ENCODE measurements at regions not wholly inside any gene's neighbourhood (a gene's known extent, or its start where the extent isn't known, plus 50 kb on each side); places are given as distances from the start of the nearest gene placed in this dataset.

DNA sequence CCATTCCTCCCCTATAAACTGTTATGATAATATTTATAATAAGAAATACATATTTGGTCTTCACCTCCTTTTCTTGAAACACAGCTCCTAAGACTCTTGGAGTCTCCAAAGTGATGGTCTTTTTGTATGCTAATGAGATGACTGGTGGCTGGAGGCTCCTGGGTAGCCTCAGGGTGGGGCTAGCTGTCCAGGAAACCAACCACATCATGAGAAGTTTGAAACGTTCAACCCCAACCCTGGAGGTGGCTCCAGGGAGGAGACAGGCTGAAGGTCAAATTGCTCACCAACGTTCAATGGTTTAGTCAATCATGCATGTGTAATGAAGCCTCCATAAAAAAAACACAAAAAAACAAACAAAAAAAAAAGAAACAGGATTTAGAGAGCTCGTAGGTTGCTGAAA lies 298.7 kb upstream of the MGAT5 start:
- no peak for DNase-seq (ENCODE audit: extremely low read depth, low read depth)
- TF ChIP-seq, protein P1, sequence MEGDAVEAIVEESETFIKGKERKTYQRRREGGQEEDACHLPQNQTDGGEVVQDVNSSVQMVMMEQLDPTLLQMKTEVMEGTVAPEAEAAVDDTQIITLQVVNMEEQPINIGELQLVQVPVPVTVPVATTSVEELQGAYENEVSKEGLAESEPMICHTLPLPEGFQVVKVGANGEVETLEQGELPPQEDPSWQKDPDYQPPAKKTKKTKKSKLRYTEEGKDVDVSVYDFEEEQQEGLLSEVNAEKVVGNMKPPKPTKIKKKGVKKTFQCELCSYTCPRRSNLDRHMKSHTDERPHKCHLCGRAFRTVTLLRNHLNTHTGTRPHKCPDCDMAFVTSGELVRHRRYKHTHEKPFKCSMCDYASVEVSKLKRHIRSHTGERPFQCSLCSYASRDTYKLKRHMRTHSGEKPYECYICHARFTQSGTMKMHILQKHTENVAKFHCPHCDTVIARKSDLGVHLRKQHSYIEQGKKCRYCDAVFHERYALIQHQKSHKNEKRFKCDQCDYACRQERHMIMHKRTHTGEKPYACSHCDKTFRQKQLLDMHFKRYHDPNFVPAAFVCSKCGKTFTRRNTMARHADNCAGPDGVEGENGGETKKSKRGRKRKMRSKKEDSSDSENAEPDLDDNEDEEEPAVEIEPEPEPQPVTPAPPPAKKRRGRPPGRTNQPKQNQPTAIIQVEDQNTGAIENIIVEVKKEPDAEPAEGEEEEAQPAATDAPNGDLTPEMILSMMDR (IDR thresholded peaks at IDR 0.05; ENCODE audit: low read depth, low read length), result no peak

DNA sequence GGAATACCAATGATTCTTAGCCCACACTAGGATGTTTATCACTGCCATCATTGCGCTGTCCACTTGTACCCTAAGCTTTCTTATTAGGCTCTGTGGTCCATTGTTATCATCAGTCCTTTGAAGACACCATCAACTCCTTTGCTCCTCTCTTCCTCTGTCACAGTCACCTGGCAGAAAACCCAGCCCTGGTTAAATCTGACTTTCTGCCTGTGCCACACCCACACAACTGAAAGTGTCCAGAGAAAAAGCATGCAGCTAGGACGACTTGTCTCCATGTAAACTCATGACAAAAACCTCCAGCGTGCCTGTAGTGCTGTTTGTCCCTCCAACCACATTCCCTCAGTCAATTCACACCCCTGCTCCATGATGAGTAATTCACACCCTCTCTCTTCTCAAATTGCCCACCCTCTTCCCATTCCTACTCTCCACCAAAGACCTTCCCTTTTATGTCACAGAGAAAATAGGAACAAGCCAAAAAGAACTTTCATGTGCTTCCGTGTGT lies 297.4 kb upstream of the MGAT5 start:
- DNase-seq (ENCODE audit: extremely low read depth, low read depth), result no peak
- TF ChIP-seq, protein P1 (IDR thresholded peaks at IDR 0.05; ENCODE audit: low read depth, low read length), result no peak

DNA sequence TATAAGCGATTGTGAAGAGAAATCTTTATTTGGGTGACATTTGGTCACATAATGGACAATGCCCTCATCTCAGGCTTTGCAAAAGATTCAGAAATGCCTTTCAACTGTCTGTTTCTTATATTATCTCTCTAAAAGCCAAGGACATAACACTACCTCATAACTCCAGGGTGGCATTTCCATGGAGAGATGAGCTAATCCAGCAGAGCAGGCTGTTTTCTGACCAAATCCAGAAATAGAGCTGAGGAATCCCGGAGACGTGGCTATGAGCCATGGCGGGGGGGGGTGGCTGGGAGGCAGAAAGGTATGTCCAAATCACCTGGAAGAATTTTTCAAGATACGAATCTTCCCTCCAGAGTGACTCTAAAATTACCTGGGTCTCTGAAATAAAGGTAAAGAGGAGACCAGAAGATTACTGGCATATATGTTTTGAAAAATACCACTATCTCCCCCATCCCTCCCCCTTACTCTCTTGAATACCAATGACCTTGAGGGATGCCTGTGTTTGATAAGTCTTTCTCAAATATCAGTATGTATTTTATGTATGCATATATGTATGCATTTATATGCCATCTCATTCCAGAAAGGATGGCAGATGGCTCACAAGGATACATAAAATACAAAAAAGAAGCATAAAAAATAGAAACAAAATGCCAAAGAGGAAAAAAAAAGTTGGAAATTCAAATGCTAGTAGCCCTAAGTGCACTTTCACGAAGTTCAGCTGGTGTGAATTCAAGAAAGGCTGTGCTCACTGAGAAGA lies 296.0 kb upstream of the MGAT5 start:
- DNase-seq (ENCODE audit: extremely low read depth, low read depth), result no peak
- TF ChIP-seq, protein P1 (IDR thresholded peaks at IDR 0.05; ENCODE audit: low read depth, low read length), result no peak

DNA sequence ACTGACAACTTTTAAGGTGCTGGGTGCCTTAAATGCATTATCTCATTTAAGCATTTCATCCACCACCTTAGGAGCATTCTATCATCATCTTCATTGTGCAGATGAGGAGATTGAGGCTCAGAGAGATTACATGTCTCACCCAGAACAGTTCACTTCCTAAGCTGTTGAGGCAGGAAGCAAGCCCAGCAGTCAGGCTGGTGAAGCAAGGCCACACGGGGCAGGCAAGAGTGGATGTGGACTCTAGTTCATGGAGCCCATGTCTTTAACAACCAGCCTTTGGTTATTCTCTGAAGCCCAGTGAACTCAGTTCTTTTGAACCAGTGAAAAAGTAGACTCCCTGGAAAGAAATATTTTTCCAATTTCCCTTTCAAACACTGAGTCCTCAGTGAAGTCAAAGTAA lies 294.8 kb upstream of the MGAT5 start:
- DNase-seq (ENCODE audit: extremely low read depth, low read depth), result no peak
- TF ChIP-seq, protein P1 (IDR thresholded peaks at IDR 0.05; ENCODE audit: low read depth, low read length), result no peak

DNA sequence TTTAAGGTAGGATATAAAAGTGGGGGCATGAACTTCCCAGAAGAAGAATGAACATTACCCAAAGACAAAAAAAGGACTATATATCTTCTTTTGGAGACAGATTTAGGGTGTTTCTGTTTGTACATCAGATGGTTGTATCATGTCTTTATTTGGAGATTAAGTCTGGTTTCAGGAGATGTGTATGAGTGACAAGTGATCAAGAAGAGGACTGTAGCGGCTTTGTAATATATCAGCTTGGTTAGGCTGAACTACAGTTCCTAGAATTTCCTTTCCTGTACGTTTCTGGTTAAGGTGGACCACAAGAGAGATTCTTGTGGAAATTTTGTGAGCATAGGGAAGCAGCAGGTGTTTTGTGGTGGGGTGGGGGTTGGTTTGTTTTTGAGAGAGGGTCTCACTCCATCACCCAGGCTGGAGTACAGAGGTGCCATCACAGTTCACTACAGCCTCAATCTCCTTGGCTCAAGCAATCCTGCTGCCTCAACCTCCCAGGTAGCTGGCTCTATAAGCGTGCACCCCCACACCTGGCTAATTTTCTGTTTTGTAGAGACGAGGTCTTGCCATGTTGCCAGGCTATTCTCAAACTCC lies 287.1 kb upstream of the MGAT5 start:
- no peak for DNase-seq (ENCODE audit: extremely low read depth, low read depth)
- TF ChIP-seq, protein P1 (IDR thresholded peaks at IDR 0.05; ENCODE audit: low read depth, low read length), result no peak

DNA sequence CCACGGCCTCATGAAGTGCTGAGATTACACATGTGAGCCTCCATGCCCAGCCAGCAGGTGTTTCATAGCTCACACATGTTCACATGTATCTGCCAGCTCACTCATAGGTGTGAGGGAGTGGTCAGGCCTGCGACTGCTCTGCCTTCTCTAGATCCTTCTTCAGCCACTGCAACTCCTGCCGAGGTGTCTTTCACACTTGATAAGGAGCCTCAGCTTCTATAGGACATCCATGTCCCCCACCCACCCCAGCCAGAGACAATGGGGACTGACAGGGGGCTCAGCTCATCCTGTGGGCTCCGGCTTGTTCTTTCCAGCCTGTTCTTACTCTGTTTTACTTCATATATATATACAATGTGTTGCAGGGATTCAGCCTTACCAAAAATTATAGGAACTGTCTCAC lies 286.5 kb upstream of the MGAT5 start:
- DNase-seq (ENCODE audit: extremely low read depth, low read depth), result no peak
- TF ChIP-seq, protein P1 (IDR thresholded peaks at IDR 0.05; ENCODE audit: low read depth, low read length), result no peak

DNA sequence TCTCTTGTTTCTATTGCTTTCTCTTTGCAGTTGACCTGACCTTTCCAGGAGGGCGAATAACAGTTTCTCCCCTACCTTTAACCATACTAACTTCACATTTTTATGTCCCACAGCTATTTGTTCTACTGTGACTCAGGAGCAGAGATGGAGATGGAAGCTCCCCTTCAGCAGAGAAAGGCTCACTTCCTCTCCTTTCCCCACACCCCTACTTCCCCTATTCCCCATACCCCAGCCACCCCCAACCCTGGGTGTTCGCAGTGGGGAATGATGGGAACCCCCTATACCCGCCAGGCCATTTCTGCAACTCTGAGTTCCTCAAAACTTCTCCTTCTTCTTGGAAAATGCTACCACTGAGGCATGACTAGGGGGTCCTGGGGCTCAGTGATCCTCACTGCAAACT lies 285.4 kb upstream of the MGAT5 start:
- DNase-seq (ENCODE audit: extremely low read depth, low read depth), result no peak
- TF ChIP-seq, protein P1 (IDR thresholded peaks at IDR 0.05; ENCODE audit: low read depth, low read length), result no peak
